GM23338 (cell line): ENCODE measurements at regions not wholly inside any gene's neighbourhood (a gene's known extent, or its start where the extent isn't known, plus 50 kb on each side); places are given as distances from the start of the nearest gene placed in this dataset.

Source experiments
- CTCF ChIP-seq, 2 experiments: fragments of 200-600 bp in 1 of 2; sonication (generic) in 1 of 2; conservative IDR thresholded peaks; 2 replicates each; pipeline versions ENCODE4 v1.5.1 to v1.6.1; 2016 to 2017; ENCODE audit warnings: antibody characterized with exemption in 2 of 2, low read depth in 2 of 2, mild to moderate bottlenecking in 2 of 2, moderate library complexity in 1 of 2
- JUNB ChIP-seq: IDR thresholded peaks from one replicate; pipeline ENCODE4 v1.6.1; 2016; ENCODE audit warnings: antibody characterized with exemption; ENCODE audit not compliant: unreplicated experiment
- POLR2AphosphoS5 ChIP-seq: IDR thresholded peaks from 2 replicates; pipeline ENCODE4 v1.6.1; 2016; ENCODE audit warnings: antibody characterized with exemption, low read depth
- REST ChIP-seq: IDR thresholded peaks from one replicate; pipeline ENCODE4 v1.6.1; 2018; ENCODE audit warnings: antibody characterized with exemption; ENCODE audit not compliant: unreplicated experiment
- STAT1 ChIP-seq: IDR thresholded peaks from one replicate; pipeline ENCODE4 v1.6.1; 2016; ENCODE audit warnings: antibody characterized with exemption; ENCODE audit not compliant: unreplicated experiment

GRCh38 chr2:128755695-128756364 is 437.2 kb upstream of the HS6ST1 start:
- TF ChIP-seq CTCF (conservative IDR thresholded peaks at IDR 0.05; ENCODE audit: low read depth in 2 of 2) (no peak), POLR2AphosphoS5 (no peak), REST (no peak), STAT1 (no peak), JUNB (no peak)
